MM.1S (cell line): ENCODE measurements at regions not wholly inside any gene's neighbourhood (a gene's known extent, or its start where the extent isn't known, plus 50 kb on each side); places are given as distances from the start of the nearest gene placed in this dataset.

Experiments used
- DNase-seq: peaks from one replicate; pipeline ENCODE4 v3.0.0-alpha.2; 2015
- H2AFZ ChIP-seq: fragments of 300-600 bp; sonication (generic); 2 replicates; pipeline ENCODE4 v1.6.0; 2016; ENCODE audit warnings: antibody characterized with exemption, low read length
- H3F3A ChIP-seq: fragments of 300-600 bp; sonication (generic); 2 replicates; pipeline ENCODE4 v1.6.1; 2016; ENCODE audit warnings: mild to moderate bottlenecking, antibody characterized with exemption, low read length, moderate library complexity, mixed read lengths; ENCODE audit not compliant: insufficient read depth
- H3K27ac ChIP-seq: fragments of 300-600 bp; sonication (generic); 2 replicates; pipeline ENCODE4 v1.5.1; 2016; ENCODE audit warnings: mild to moderate bottlenecking, low read length
- H3K27me3 ChIP-seq: fragments of 300-600 bp; sonication (generic); replicated peaks from 2 replicates; pipeline ENCODE4 v1.6.0; 2016; ENCODE audit warnings: low read length; ENCODE audit not compliant: insufficient read depth
- H3K36me3 ChIP-seq: fragments of 300-600 bp; sonication (generic); replicated peaks from 2 replicates; pipeline ENCODE4 v1.6.1; 2016; ENCODE audit warnings: mild to moderate bottlenecking, low read length, mixed read lengths; ENCODE audit not compliant: insufficient read depth
- H3K4me1 ChIP-seq: fragments of 300-600 bp; sonication (generic); 2 replicates; pipeline ENCODE4 v1.6.1; 2016; ENCODE audit warnings: low read length, mixed read lengths
- H3K4me2 ChIP-seq: fragments of 300-600 bp; sonication (generic); 2 replicates; pipeline ENCODE4 v1.6.0; 2016; ENCODE audit warnings: low read depth, low read length
- H3K4me3 ChIP-seq: fragments of 300-600 bp; sonication (generic); 2 replicates; pipeline ENCODE4 v1.5.1; 2016; ENCODE audit warnings: low read length, mixed read lengths
- H3K79me2 ChIP-seq: fragments of 300-600 bp; sonication (generic); 2 replicates; pipeline ENCODE4 v1.6.1; 2016; ENCODE audit warnings: mixed run types, low read length, mixed read lengths
- H3K9ac ChIP-seq: fragments of 300-600 bp; sonication (generic); 2 replicates; pipeline ENCODE4 v1.6.1; 2016; ENCODE audit warnings: low read length, mixed read lengths
- H3K9me2 ChIP-seq: fragments of 300-600 bp; sonication (generic); replicated peaks from 2 replicates; pipeline ENCODE4 v1.6.1; 2016; ENCODE audit warnings: mild to moderate bottlenecking, low read length, mixed read lengths; ENCODE audit not compliant: insufficient read depth
- H3K9me3 ChIP-seq: fragments of 300-600 bp; sonication (generic); replicated peaks from 2 replicates; pipeline ENCODE4 v1.6.1; 2016; ENCODE audit warnings: mild to moderate bottlenecking, low read length, mixed read lengths; ENCODE audit not compliant: insufficient read depth
- H4K20me1 ChIP-seq: fragments of 300-600 bp; sonication (generic); 2 replicates; pipeline ENCODE4 v1.6.1; 2016; ENCODE audit warnings: mild to moderate bottlenecking, low read length, moderate library complexity, mixed read lengths; ENCODE audit not compliant: insufficient read depth
- EZH2 ChIP-seq: fragments of 300-600 bp; sonication (generic); optimal IDR thresholded peaks from 2 replicates; pipeline ENCODE3; 2017; ENCODE audit warnings: low read depth, mild to moderate bottlenecking, antibody characterized with exemption, low read length, mixed read lengths
- EZH2phosphoT487 ChIP-seq: fragments of 300-600 bp; sonication (generic); IDR thresholded peaks from 2 replicates; pipeline ENCODE4 v1.6.1; 2018; ENCODE audit warnings: antibody characterized with exemption, low read length
- TF ChIP-seq, protein P1 (sequence below): fragments of 300-600 bp; sonication (generic); IDR thresholded peaks from 2 replicates; pipeline ENCODE4 v1.5.1; 2016; ENCODE audit warnings: antibody characterized with exemption, low read length, mixed read lengths

DNA sequence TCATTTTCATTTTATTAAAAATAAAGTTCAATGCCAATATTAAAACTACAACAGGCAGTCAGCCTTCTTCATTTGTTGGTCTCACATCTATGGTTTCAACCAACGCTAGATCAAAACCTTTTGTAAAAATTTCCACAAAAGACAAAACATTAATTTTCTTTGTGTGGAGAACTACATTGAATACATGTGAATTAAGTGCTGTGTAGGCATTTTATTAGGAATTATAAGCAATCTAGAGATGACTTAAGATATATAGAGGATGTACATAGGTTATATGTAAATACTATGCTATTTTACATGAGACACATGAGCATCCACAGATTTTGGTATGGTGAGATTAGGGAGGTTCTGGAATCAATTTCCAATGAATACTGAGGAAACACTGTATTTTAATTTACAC, 94.2 kb downstream of the CYLC2 start:
- Histone ChIP-seq H3K4me2 (no peak overlapping the region), H3K27me3 (no peaks in the 10 kb centered on the region), H3K79me2 (no peaks in the 10 kb centered on the region), H2AFZ (no peak overlapping the region), H3K9me3 (no peaks in the 10 kb centered on the region; the same call in 1 of the 2 replicates), H4K20me1 (no peaks in the 10 kb centered on the region), H3K27ac (no peak overlapping the region), H3K9me2 (no peaks in the 10 kb centered on the region), H3K4me3 (no peak overlapping the region), H3K4me1 (no peaks in the 10 kb centered on the region), H3K9ac (no peak overlapping the region), H3F3A (no peaks in the 10 kb centered on the region), H3K36me3 (no peaks in the 10 kb centered on the region)
- no peak for DNase-seq
- TF ChIP-seq EZH2phosphoT487 (no peak), EZH2 (no peak)
- TF ChIP-seq, protein P1, sequence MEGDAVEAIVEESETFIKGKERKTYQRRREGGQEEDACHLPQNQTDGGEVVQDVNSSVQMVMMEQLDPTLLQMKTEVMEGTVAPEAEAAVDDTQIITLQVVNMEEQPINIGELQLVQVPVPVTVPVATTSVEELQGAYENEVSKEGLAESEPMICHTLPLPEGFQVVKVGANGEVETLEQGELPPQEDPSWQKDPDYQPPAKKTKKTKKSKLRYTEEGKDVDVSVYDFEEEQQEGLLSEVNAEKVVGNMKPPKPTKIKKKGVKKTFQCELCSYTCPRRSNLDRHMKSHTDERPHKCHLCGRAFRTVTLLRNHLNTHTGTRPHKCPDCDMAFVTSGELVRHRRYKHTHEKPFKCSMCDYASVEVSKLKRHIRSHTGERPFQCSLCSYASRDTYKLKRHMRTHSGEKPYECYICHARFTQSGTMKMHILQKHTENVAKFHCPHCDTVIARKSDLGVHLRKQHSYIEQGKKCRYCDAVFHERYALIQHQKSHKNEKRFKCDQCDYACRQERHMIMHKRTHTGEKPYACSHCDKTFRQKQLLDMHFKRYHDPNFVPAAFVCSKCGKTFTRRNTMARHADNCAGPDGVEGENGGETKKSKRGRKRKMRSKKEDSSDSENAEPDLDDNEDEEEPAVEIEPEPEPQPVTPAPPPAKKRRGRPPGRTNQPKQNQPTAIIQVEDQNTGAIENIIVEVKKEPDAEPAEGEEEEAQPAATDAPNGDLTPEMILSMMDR = no peak

DNA sequence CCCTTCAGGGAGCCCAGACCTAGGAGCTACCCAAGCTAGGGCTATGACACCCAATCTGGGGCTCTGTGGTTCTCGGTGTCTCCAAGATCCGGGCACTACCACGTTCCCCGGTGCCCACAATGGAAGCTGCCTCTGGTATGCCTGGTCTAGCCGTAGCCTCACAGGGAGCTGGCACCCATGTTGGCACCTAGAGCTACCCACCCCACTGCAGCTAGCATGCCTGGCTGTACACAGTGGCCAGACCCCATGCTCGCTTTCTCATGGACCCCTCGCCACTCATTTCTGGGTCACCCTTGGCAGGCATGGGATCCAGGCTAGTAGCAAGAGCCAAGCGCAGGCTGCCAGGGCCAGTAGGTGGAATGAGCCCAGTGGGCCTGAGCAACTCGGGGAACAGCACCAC, 109.0 kb downstream of the CYLC2 start:
- H3K79me2 ChIP-seq = no peaks in the 10 kb centered on the region
- H4K20me1 ChIP-seq = no peaks in the 10 kb centered on the region
- H3K9ac ChIP-seq = no peak overlapping the region
- DNase-seq = no peak
- no peak overlapping the region for H2AFZ ChIP-seq
- H3K27ac ChIP-seq = no peak overlapping the region
- no peaks in the 10 kb centered on the region for H3K27me3 ChIP-seq
- no peaks in the 10 kb centered on the region for H3K4me1 ChIP-seq
- TF ChIP-seq EZH2 = no peak
- TF ChIP-seq, protein P1 = no peak
- H3F3A ChIP-seq = no peaks in the 10 kb centered on the region
- H3K4me2 ChIP-seq = no peak overlapping the region
- H3K36me3 ChIP-seq = no peaks in the 10 kb centered on the region
- H3K9me3 ChIP-seq = no peaks in the 10 kb centered on the region
- no peak overlapping the region for H3K4me3 ChIP-seq
- no peaks in the 10 kb centered on the region for H3K9me2 ChIP-seq

DNA sequence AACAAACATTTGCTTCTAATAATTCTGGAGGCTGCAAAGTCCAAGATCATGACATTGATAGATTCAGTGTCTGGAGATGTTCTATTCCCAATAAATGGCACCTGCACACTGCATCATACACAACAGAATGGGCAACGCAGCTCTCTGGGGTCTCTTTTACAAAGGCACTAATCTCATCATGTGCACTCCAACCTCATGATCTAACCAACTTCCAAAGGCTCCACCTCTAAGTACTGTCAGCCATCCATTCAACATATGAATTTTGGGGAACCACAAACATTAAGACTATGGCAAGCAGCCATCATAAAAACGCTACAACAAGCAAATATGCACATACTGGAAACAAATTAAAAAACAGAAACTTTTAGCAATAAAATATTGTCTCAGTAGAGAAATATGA, 121.1 kb downstream of the CYLC2 start:
- DNase-seq = no peak
- no peaks in the 10 kb centered on the region for H3K4me1 ChIP-seq
- no peak overlapping the region for H2AFZ ChIP-seq
- no peaks in the 10 kb centered on the region for H3K27me3 ChIP-seq
- no peak overlapping the region for H3K9ac ChIP-seq
- no peak overlapping the region for H3K27ac ChIP-seq
- H3K36me3 ChIP-seq = no peaks in the 10 kb centered on the region
- H3K4me2 ChIP-seq = no peak overlapping the region
- H3K4me3 ChIP-seq = no peak overlapping the region
- H3K79me2 ChIP-seq = no peaks in the 10 kb centered on the region
- H3K9me3 ChIP-seq = no peaks in the 10 kb centered on the region
- H3F3A ChIP-seq = no peaks in the 10 kb centered on the region
- no peaks in the 10 kb centered on the region for H3K9me2 ChIP-seq
- no peaks in the 10 kb centered on the region for H4K20me1 ChIP-seq
- TF ChIP-seq EZH2 (no peak), EZH2phosphoT487 (no peak)
- TF ChIP-seq, protein P1 = no peak

DNA sequence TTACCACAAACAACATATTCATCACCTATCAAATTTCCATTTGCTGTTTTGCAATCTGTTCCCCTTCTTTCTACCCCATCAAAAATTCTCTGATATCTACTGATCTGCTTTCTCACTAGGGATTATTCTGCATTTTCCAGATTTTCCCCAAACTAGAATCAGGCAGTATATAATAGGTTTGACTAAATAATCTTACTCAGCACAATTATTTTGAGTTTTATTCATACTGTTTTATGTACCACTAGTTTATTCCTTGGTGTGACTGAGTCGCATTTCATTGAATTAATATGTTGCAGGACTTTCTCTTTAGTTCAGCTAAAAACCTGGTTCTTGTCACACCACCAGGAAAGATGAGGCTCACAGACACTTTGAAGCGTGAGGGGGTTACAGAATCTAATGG, 131.4 kb downstream of the CYLC2 start:
- Histone ChIP-seq H3K9ac (no peak overlapping the region), H3K9me3 (no peaks in the 10 kb centered on the region)

More for the DNA sequence above, 131.4 kb downstream of the CYLC2 start:
- H3K36me3 ChIP-seq = no peaks in the 10 kb centered on the region
- H2AFZ ChIP-seq = no peak overlapping the region
- no peak for DNase-seq
- H3K4me3 ChIP-seq = no peak overlapping the region
- H3K9me2 ChIP-seq = no peaks in the 10 kb centered on the region
- TF ChIP-seq EZH2 = no peak
- H3K79me2 ChIP-seq = no peaks in the 10 kb centered on the region
- H3K27me3 ChIP-seq = no peaks in the 10 kb centered on the region
- H3K4me2 ChIP-seq = no peak overlapping the region
- no peaks in the 10 kb centered on the region for H3K4me1 ChIP-seq
- H4K20me1 ChIP-seq = no peaks in the 10 kb centered on the region
- no peaks in the 10 kb centered on the region for H3F3A ChIP-seq
- no peak overlapping the region for H3K27ac ChIP-seq
